ENCODE measurements at regions not wholly inside any gene's neighbourhood (a gene's known extent, or its start where the extent isn't known, plus 50 kb on each side); places are given as distances from the start of the nearest gene placed in this dataset.

DNA sequence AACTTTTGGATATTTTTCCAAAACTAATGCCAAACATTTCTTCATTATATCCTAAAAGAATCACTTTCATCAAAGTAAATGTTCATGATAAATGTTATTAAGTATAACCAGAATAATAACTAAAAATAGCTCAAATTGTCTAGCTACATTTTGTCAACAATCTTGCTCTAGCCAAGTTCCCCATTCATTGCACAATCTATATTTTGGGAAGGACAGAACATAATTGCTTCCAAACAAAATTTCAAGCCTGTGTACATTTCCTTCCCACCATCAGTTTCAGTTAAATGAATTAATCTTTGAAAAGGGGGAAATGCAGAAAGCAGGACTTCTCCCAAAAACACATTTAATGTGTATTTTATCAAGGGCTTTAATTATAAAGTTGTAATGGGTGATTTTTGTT, 98.0 kb upstream of the PLEKHG7 start:
- ATAC-seq (no peak), DNase-seq (no peak)
- TF ChIP-seq CTCF (IDR thresholded peaks at IDR 0.05) = no peak
- Histone ChIP-seq H3K4me3 (no peak overlapping the region), H3K36me3 (ENCODE audit: low read depth) (no peaks in the 10 kb centered on the region), H3K9me3 (peaks cover 10% of the 10 kb centered on the region), H3K4me1 (ENCODE audit: low read depth) (no peaks in the 10 kb centered on the region)
- intact Hi-C loops (cut with DNase I, micrococcal nuclease) = no loop called here

GRCh38 chr12:92603741-92604432, 98.9 kb upstream of the PLEKHG7 start:
- no peaks in the 10 kb centered on the region for H3K36me3 ChIP-seq (ENCODE audit: low read depth)
- ATAC-seq (no peak), DNase-seq (no peak)
- H3K4me1 ChIP-seq (ENCODE audit: low read depth) = no peaks in the 10 kb centered on the region
- H3K4me3 ChIP-seq = no peak overlapping the region
- H3K9me3 ChIP-seq = peaks cover 14% of the 10 kb centered on the region
- intact Hi-C loops (cut with DNase I, micrococcal nuclease) = no loop called here
- no peak for TF ChIP-seq CTCF (IDR thresholded peaks at IDR 0.05)

DNA sequence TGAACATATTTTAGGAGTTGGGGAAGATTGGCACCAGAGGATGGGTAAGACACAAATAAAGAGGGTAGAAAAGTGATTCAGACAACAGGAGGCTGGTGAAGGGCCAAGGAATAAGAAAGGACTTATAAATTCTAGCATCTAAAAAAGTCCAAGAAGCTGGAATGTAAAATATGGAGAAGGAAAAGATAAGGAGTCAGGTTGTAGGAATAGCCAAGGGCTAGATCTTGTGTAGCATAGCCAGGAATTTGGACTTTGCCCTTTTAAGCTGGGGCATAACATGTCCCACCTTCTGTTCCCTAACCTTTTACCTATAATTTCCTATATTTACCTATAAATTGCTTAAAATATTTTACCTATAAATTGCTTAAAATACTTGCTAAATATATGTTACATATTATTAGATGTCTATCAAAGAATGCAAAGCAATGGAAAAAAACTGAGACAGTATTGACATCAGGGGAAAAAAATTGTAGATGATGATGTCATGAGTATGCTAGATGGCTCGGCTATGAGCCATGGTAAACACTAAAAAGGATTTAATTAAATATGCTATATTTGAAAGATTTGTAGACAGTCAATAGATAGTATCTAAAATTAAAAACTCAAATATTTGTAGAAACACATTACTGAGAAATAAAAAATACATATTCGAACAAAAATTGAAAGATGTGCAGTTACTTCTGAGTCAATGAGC, 99.7 kb upstream of the PLEKHG7 start:
- DNase-seq (no peak), ATAC-seq (no peak)
- no peak for TF ChIP-seq CTCF (IDR thresholded peaks at IDR 0.05)
- intact Hi-C loops (cut with DNase I, micrococcal nuclease) = no loop called here
- Histone ChIP-seq H3K36me3 (ENCODE audit: low read depth) (no peaks in the 10 kb centered on the region), H3K4me1 (ENCODE audit: low read depth) (no peaks in the 10 kb centered on the region), H3K4me3 (no peak overlapping the region), H3K9me3 (peaks cover 14% of the 10 kb centered on the region)

GRCh38 chr12:92602476-92602875, 100.3 kb upstream of the PLEKHG7 start:
- peaks cover 14% of the 10 kb centered on the region for H3K9me3 ChIP-seq
- ATAC-seq = no peak
- H3K36me3 ChIP-seq (ENCODE audit: low read depth) = no peaks in the 10 kb centered on the region
- no peak for DNase-seq
- H3K4me3 ChIP-seq = no peak overlapping the region
- intact Hi-C loops (cut with DNase I, micrococcal nuclease) = no loop called here
- no peak for TF ChIP-seq CTCF (IDR thresholded peaks at IDR 0.05)
- no peaks in the 10 kb centered on the region for H3K4me1 ChIP-seq (ENCODE audit: low read depth)

DNA sequence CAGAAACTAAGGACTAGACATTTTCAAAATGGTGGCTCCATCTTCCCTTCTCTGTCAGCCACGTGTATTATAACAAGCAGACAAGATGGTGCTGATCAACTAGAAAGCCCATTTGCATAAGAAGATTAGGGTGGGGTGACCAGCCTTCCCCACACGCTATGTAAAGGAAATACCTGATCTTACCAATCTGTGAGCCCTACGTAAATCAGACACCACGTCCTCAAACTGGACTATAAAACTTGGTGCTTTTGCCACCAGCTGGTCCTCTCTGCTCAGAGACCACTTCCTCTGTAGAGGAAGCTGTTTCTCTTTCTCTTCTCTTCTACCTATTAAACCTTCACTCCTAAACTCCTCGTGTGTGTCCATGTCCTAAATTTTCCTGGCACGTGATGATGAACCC, 101.1 kb upstream of the PLEKHG7 start:
- H3K36me3 ChIP-seq (ENCODE audit: low read depth) = no peaks in the 10 kb centered on the region
- no peak for DNase-seq
- peaks cover 14% of the 10 kb centered on the region for H3K9me3 ChIP-seq
- no peak for ATAC-seq
- intact Hi-C loops (cut with DNase I, micrococcal nuclease) = no loop called here
- H3K4me1 ChIP-seq (ENCODE audit: low read depth) = no peaks in the 10 kb centered on the region
- TF ChIP-seq CTCF (IDR thresholded peaks at IDR 0.05) = no peak
- H3K4me3 ChIP-seq = no peak overlapping the region

Data from mucosa of descending colon (tissue), 3 donors.